K562 (cell line): ENCODE measurements at regions not wholly inside any gene's neighbourhood (a gene's known extent, or its start where the extent isn't known, plus 50 kb on each side); places are given as distances from the start of the nearest gene placed in this dataset.

ENCODE experiments used
- ATAC-seq: fragments of 200-7000 bp; cut with Tn5 transposase; 3 replicates; pipeline ENCODE4 v1.9.1; 2020; ENCODE audit warnings: moderate library complexity
- BruUV-seq: library from RNA; stranded (reverse); fragments of 400-500 nt; replicated peaks from 2 replicates; lab custom pipeline; 2021; lab: Mats Ljungman, UMichigan
- CTCF ChIA-PET: fragments of 300-600 bp; formaldehyde crosslinking; extraction: SDS; loops from one replicate; lab custom pipeline; 2021; ENCODE audit warnings: low intra/inter-chr PET ratio; lab: Yijun Ruan, JAX
- POLR2A ChIA-PET: fragments of 300-600, 350-650 bp; sonication (Branson Sonifier 250); formaldehyde crosslinking; extraction: SDS; loops from one replicate; lab custom pipeline; 2021; ENCODE audit warnings: antibody characterized with exemption, inconsistent platforms; lab: Yijun Ruan, JAX
- DNase-seq, 4 experiments: peaks; one replicate each; pipeline versions ENCODE4 v3.0.0 to v3.0.0-alpha.2; 2011 to 2018; ENCODE audit warnings: low spot score in 3 of 4, mixed read lengths in 3 of 4; ENCODE audit errors: extremely low read depth in 1 of 4
- FAIRE-seq: peaks from 2 replicates; lab custom pipeline; 2011; peaks lifted over from hg19 to GRCh38; lab: Jason Lieb, UNC
- H2AFZ ChIP-seq: 2 replicates; pipeline ENCODE4 v1.6.0; 2011; ENCODE audit warnings: low read depth, low read length, control low read depth, inconsistent platforms
- H3K27ac ChIP-seq: fragments of 200-600 bp; 3 replicates; pipeline ENCODE4 v1.8.0; 2011; ENCODE audit warnings: low read depth, mild to moderate bottlenecking, control low read depth, inconsistent platforms, low read length, moderate library complexity, mixed read lengths; ENCODE audit errors: extremely low read depth
- H3K27me3 ChIP-seq, 2 experiments: fragments of 300-600 bp in 1 of 2; 2 replicates in 1 of 2; 3 replicates in 1 of 2; pipeline versions ENCODE4 v1.6.0 to v1.8.0; 2011; ENCODE audit warnings: inconsistent platforms in 2 of 2, low read length in 2 of 2, mild to moderate bottlenecking in 1 of 2, mixed read lengths in 1 of 2, moderate library complexity in 1 of 2; ENCODE audit not compliant: control insufficient read depth in 2 of 2, insufficient read depth in 2 of 2
- H3K36me3 ChIP-seq: fragments of 300-600 bp; 3 replicates; pipeline ENCODE4 v1.8.0; 2011; ENCODE audit warnings: mild to moderate bottlenecking, low read length, inconsistent platforms; ENCODE audit not compliant: control insufficient read depth, insufficient read depth
- H3K4me1 ChIP-seq, 2 experiments: fragments of 200-600 bp in 1 of 2; replicated peaks in 1 of 2; 2 replicates in 1 of 2; 3 replicates in 1 of 2; pipeline versions ENCODE4 v1.5.1 to v1.8.0; 2011; ENCODE audit warnings: inconsistent platforms in 2 of 2, low read length in 2 of 2, mild to moderate bottlenecking in 1 of 2, mixed read lengths in 1 of 2, moderate library complexity in 1 of 2; ENCODE audit not compliant: control insufficient read depth in 2 of 2, insufficient read depth in 2 of 2
- H3K4me2 ChIP-seq: 2 replicates; pipeline ENCODE4 v1.6.1; 2011; ENCODE audit warnings: low read length, control low read depth, inconsistent platforms, mixed read lengths; ENCODE audit not compliant: insufficient read depth
- H3K4me3 ChIP-seq: fragments of 200-600 bp; sonication (generic), shearing (Covaris generic); 2 replicates; pipeline ENCODE4 v1.5.1; 2016; ENCODE audit warnings: control low read depth, inconsistent platforms
- H3K79me2 ChIP-seq: fragments of 200-600 bp; 3 replicates; pipeline ENCODE4 v1.8.0; 2011; ENCODE audit warnings: low read length, inconsistent platforms; ENCODE audit not compliant: control insufficient read depth, insufficient read depth
- H3K9ac ChIP-seq, 2 experiments: 2 replicates each; pipeline versions ENCODE4 v1.6.0 to v1.6.1; 2011; ENCODE audit warnings: low read depth in 2 of 2, low read length in 2 of 2, control low read depth in 1 of 2, inconsistent platforms in 1 of 2, mild to moderate bottlenecking in 1 of 2, mixed read lengths in 1 of 2; ENCODE audit not compliant: insufficient read depth in 1 of 2
- H3K9me1 ChIP-seq: one replicate; pipeline ENCODE4 v1.6.0; 2011; ENCODE audit warnings: inconsistent platforms, mild to moderate bottlenecking, low read length, moderate library complexity; ENCODE audit not compliant: control insufficient read depth, insufficient read depth
- H3K9me3 ChIP-seq: replicated peaks from 2 replicates; pipeline ENCODE4 v1.5.1; 2011; ENCODE audit warnings: low read depth, low read length, inconsistent platforms; ENCODE audit not compliant: control insufficient read depth, insufficient read depth
- H4K20me1 ChIP-seq: replicated peaks from 2 replicates; pipeline ENCODE4 v1.6.1; 2011; ENCODE audit warnings: low read length, inconsistent platforms, mixed read lengths; ENCODE audit not compliant: control insufficient read depth, insufficient read depth
- BRD9 ChIP-seq: fragments of 450-650 bp; IDR thresholded peaks from 2 replicates; pipeline ENCODE4 v1.6.1; 2018; ENCODE audit warnings: low read depth; ENCODE audit not compliant: partially characterized antibody
- FOXK1 ChIP-seq: sonication (generic); formaldehyde crosslinking; IDR thresholded peaks from 2 replicates; pipeline ENCODE4 v1.8.0; 2022; ENCODE audit warnings: missing genetic modification reagents, mild to moderate bottlenecking, borderline replicate concordance
- GATA2 ChIP-seq: sonication (generic); formaldehyde crosslinking; IDR thresholded peaks from 2 replicates; pipeline ENCODE4 v1.4.0; 2020; ENCODE audit warnings: mild to moderate bottlenecking, missing genetic modification reagents
- KAT7 ChIP-seq: sonication (generic); formaldehyde crosslinking; IDR thresholded peaks from 2 replicates; pipeline ENCODE4 v1.8.0; 2022; ENCODE audit warnings: missing genetic modification reagents, mild to moderate bottlenecking, borderline replicate concordance
- KDM4B ChIP-seq, 2 experiments: fragments of 450-650 bp in 1 of 2; sonication (generic) in 1 of 2; IDR thresholded peaks; 2 replicates each; pipeline ENCODE4 v1.6.1; 2016 to 2017; ENCODE audit warnings: borderline replicate concordance in 2 of 2, antibody characterized with exemption in 1 of 2, low read depth in 1 of 2, mild to moderate bottlenecking in 1 of 2
- MTA1 ChIP-seq: fragments of 450-650 bp; IDR thresholded peaks from 2 replicates; pipeline ENCODE4 v1.6.1; 2017; ENCODE audit warnings: borderline replicate concordance
- PHF21A ChIP-seq: fragments of 450-650 bp; IDR thresholded peaks from 2 replicates; pipeline ENCODE4 v1.6.1; 2017; ENCODE audit warnings: low read depth, borderline replicate concordance
- PHTF2 ChIP-seq: fragments of 250-450 bp; sonication (Bioruptor Pico); IDR thresholded peaks from 2 replicates; pipeline ENCODE4 v1.5.0; 2021; ENCODE audit warnings: mild to moderate bottlenecking
- TCF7L2 ChIP-seq: fragments of 150-350 bp; IDR thresholded peaks from 2 replicates; pipeline ENCODE4 v1.6.1; 2016; ENCODE audit warnings: low read depth, mild to moderate bottlenecking, low read length, moderate library complexity
- ZNF589 ChIP-seq: fragments of 200-800 bp; sonication (Bioruptor generic); IDR thresholded peaks from 2 replicates; pipeline ENCODE4 v1.6.1; 2016; ENCODE audit warnings: low read depth, missing genetic modification characterization, missing compliant biosample characterization
- ZNF780A ChIP-seq: fragments of 250-450 bp; sonication (Bioruptor Pico); IDR thresholded peaks from 2 replicates; pipeline ENCODE4 v1.5.0; 2021; ENCODE audit warnings: mild to moderate bottlenecking
- ZZZ3 ChIP-seq: fragments of 450-650 bp; IDR thresholded peaks from 2 replicates; pipeline ENCODE4 v1.6.1; 2016; ENCODE audit warnings: antibody characterized with exemption, mild to moderate bottlenecking, moderate library complexity
- WGBS: fragments of 100-300 bp; shearing (Covaris generic); methylation state at CpG from one replicate; pipeline ENCODE4 v1.1.6; 2016; ENCODE audit warnings: low coverage, mixed read lengths; ENCODE audit not compliant: insufficient coverage; ENCODE audit errors: missing lambda C conversion rate; 5-methylcytosine and 5-hydroxymethylcytosine counted together
- in situ Hi-C: fragments of 300-500 bp; cut with MboI; formaldehyde crosslinking; loops from 4 replicates; pipeline ENCODE4 v1.15.0; 2018; ENCODE audit warnings: inconsistent platforms, mixed read lengths
- intact Hi-C: fragments of 100-400 bp; cut with micrococcal nuclease; formaldehyde crosslinking; loops from 2 replicates; pipeline ENCODE4 v1.14.2; 2022
- TF ChIP-seq, protein P1 (sequence below): fragments of 250-450 bp; sonication (Bioruptor Pico); IDR thresholded peaks from 2 replicates; pipeline ENCODE4 v1.4.0; 2020
- TF ChIP-seq, protein P2 (sequence below): fragments of 450-650 bp; IDR thresholded peaks from 2 replicates; pipeline ENCODE4 v1.6.1; 2017; ENCODE audit warnings: antibody characterized with exemption

DNA sequence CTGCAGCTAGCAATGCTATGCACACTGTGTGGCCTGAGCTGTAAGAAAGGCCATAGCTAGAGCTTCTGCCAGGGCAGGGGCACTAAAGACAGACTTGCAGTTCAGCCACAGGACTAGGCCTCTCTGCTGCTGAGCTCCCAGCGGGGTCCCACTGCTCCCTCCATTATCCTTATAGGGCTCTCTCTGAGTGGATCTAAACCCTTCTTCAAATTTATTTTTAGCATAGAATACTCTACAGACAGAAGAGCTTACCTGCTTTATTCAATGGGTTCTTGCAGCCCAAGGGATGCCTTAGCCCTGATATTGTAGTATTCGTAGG, 100.9 kb upstream of the MLN start (continued):
- no peak for TF ChIP-seq MTA1
- TF ChIP-seq KDM4B (IDR thresholded peaks at IDR 0.05; ENCODE audit: borderline replicate concordance in 2 of 2, low read depth in 1 of 2) = no peak
- no peak for TF ChIP-seq PHTF2

DNA sequence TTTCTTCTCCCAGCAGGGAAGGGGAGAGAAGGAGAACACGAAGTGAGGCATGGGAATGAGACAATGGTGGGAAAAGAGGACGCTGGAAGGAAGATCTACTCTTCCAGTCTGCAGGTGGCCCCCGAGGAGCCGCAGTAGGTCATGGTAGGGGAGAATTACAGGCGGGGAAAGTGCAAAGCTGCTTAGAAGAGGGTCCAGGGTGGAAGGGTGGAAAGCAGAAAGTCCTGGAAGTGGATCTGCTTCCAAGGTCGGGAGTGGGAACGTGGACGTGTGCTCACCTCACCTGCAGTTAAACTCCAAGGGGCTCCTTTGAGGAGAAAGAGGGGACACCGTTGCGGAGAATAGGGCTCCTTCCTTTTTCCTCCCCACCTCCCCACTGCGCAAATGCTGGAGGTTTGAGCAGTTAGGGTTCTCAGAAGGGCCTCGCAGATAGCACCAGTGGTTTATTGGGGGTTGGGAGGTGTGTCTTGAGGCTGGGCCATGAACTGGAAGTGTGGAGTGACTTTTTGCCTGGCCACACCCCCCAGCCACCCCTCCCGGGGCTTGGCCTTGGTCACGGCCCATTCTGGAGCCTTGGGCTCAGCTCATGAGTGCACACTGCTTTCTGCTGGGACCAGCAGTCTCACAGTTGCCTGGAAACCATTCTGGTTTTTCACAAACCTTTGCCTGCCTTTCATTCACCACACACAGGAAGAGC, 100.4 kb upstream of the MLN start:
- Histone ChIP-seq H3K27ac (peak overlapping the region; percentile 46), H3K4me3 (peak overlapping the region; percentile 4; the same call in 1 of the 2 replicates), H3K4me2 (peak overlapping the region; percentile 75), H3K4me1 (peaks cover 47 to 51% of the 10 kb centered on the region in 2 experiments; a peak in 4 of 5 replicates), H3K79me2 (peaks cover 4% of the 10 kb centered on the region; the same call in 2 of the 3 replicates), H3K9me3 (no peaks in the 10 kb centered on the region), H3K9ac (peak overlapping the region; percentile 52 to 84; a peak in 3 of 4 replicates), H3K9me1 (peaks cover 4% of the 10 kb centered on the region), H3K27me3 (0 out of 5 replicates have a peak, but pooled peaks cover 0 to 2% of the 10 kb centered on the region in 2 experiments), H4K20me1 (no peaks in the 10 kb centered on the region), H3K36me3 (no peaks in the 10 kb centered on the region), H2AFZ (peak overlapping the region; percentile 75)
- ChIA-PET POLR2A (interaction anchor here (0.8 to 2.6 kb wide), 9 partner anchors 8 to 44 kb away, joined by 3 to 13 read pairs (median 4); no protein-coding TSS in a partner anchor), CTCF (no interaction called here)
- BruUV-seq = no TSS peak
- WGBS = 9% methylated on average over 12 of the region's 14 CpGs
- peak; percentile 86 to 91 (median 90) for DNase-seq
- intact Hi-C loops = no loop called here
- FAIRE-seq = peak; percentile 89
- in situ Hi-C loops = no loop called here
- ATAC-seq = peak; percentile 85
- peak; percentile 23 for TF ChIP-seq BRD9
- no peak for TF ChIP-seq ZZZ3
- no peak for TF ChIP-seq ZNF589
- TF ChIP-seq ZNF780A = no peak
- TF ChIP-seq, protein P1, sequence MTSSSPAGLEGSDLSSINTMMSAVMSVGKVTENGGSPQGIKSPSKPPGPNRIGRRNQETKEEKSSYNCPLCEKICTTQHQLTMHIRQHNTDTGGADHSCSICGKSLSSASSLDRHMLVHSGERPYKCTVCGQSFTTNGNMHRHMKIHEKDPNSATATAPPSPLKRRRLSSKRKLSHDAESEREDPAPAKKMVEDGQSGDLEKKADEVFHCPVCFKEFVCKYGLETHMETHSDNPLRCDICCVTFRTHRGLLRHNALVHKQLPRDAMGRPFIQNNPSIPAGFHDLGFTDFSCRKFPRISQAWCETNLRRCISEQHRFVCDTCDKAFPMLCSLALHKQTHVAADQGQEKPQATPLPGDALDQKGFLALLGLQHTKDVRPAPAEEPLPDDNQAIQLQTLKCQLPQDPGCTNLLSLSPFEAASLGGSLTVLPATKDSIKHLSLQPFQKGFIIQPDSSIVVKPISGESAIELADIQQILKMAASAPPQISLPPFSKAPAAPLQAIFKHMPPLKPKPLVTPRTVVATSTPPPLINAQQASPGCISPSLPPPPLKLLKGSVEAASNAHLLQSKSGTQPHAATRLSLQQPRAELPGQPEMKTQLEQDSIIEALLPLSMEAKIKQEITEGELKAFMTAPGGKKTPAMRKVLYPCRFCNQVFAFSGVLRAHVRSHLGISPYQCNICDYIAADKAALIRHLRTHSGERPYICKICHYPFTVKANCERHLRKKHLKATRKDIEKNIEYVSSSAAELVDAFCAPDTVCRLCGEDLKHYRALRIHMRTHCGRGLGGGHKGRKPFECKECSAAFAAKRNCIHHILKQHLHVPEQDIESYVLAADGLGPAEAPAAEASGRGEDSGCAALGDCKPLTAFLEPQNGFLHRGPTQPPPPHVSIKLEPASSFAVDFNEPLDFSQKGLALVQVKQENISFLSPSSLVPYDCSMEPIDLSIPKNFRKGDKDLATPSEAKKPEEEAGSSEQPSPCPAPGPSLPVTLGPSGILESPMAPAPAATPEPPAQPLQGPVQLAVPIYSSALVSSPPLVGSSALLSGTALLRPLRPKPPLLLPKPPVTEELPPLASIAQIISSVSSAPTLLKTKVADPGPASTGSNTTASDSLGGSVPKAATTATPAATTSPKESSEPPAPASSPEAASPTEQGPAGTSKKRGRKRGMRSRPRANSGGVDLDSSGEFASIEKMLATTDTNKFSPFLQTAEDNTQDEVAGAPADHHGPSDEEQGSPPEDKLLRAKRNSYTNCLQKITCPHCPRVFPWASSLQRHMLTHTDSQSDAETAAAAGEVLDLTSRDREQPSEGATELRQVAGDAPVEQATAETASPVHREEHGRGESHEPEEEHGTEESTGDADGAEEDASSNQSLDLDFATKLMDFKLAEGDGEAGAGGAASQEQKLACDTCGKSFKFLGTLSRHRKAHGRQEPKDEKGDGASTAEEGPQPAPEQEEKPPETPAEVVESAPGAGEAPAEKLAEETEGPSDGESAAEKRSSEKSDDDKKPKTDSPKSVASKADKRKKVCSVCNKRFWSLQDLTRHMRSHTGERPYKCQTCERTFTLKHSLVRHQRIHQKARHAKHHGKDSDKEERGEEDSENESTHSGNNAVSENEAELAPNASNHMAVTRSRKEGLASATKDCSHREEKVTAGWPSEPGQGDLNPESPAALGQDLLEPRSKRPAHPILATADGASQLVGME (CRISPR knock-in tag) = no peak
- no peak for TF ChIP-seq FOXK1 (CRISPR knock-in tag)
- TF ChIP-seq PHF21A = no peak
- no peak for TF ChIP-seq GATA2 (CRISPR knock-in tag)
- TF ChIP-seq, protein P2, sequence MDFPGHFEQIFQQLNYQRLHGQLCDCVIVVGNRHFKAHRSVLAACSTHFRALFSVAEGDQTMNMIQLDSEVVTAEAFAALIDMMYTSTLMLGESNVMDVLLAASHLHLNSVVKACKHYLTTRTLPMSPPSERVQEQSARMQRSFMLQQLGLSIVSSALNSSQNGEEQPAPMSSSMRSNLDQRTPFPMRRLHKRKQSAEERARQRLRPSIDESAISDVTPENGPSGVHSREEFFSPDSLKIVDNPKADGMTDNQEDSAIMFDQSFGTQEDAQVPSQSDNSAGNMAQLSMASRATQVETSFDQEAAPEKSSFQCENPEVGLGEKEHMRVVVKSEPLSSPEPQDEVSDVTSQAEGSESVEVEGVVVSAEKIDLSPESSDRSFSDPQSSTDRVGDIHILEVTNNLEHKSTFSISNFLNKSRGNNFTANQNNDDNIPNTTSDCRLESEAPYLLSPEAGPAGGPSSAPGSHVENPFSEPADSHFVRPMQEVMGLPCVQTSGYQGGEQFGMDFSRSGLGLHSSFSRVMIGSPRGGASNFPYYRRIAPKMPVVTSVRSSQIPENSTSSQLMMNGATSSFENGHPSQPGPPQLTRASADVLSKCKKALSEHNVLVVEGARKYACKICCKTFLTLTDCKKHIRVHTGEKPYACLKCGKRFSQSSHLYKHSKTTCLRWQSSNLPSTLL = no peak
- no peak for TF ChIP-seq KAT7 (CRISPR knock-in tag)
- TF ChIP-seq TCF7L2 = 0 out of 2 replicates have a peak, but pooled peaks have one; percentile 20
